ENCODE measurements at regions not wholly inside any gene's neighbourhood (a gene's known extent, or its start where the extent isn't known, plus 50 kb on each side); places are given as distances from the start of the nearest gene placed in this dataset.

DNA sequence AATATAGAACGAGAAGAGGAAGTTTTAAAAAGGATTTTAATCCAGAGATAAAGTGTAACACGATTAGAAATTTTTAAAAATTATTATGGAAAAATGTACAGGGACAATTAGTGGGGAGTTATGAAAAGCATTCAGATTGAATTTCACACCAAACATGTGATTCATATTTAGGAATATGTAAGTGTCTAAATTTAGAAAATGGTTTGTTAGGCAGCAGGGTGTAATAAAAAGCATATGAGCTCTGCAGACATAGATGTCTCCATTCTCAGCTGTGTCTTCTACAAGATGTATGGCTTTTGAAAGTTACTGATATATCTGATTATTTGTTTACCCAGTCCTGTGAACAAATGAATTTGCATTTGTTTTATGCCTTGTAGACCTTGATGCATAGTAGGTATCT lies 638.9 kb upstream of the AGA start:
- Histone ChIP-seq H3K9me3 (ENCODE audit: low read depth, low read length) (no peaks in the 10 kb centered on the region), H3K4me3 (no peak overlapping the region), H3K9ac (ENCODE audit: insufficient read length) (peak overlapping the region; percentile 28), H3K36me3 (ENCODE audit: insufficient read depth, low read length) (no peaks in the 10 kb centered on the region), H3K27ac (peak overlapping the region; percentile 70)
- no peak for DNase-seq (ENCODE audit: low read depth, low spot score)
- TF ChIP-seq POLR2AphosphoS5 (IDR thresholded peaks at IDR 0.05; ENCODE audit: borderline replicate concordance, low read depth, low read length) (no peak), FOXP2 (optimal IDR thresholded peaks at IDR 0.05; ENCODE audit: control extremely low read depth, extremely low read length, insufficient read depth) (no peak), EZH2 (IDR thresholded peaks at IDR 0.05) (no peak)

- no peak overlapping the region for H3K4me3 ChIP-seq
- TF ChIP-seq FOXP2 (optimal IDR thresholded peaks at IDR 0.05; ENCODE audit: control extremely low read depth, extremely low read length, insufficient read depth) (no peak), POLR2AphosphoS5 (IDR thresholded peaks at IDR 0.05; ENCODE audit: borderline replicate concordance, low read depth, low read length) (no peak), EZH2 (IDR thresholded peaks at IDR 0.05) (no peak)
- DNase-seq (ENCODE audit: low read depth, low spot score) = no peak
- H3K9ac ChIP-seq (ENCODE audit: insufficient read length) = no peak overlapping the region
- H3K9me3 ChIP-seq (ENCODE audit: low read depth, low read length) = no peaks in the 10 kb centered on the region
- H3K36me3 ChIP-seq (ENCODE audit: insufficient read depth, low read length) = no peaks in the 10 kb centered on the region
- no peak overlapping the region for H3K27ac ChIP-seq
Observed at GRCh38 chr4:178081896-178082295, 639.7 kb upstream of the AGA start.

DNA sequence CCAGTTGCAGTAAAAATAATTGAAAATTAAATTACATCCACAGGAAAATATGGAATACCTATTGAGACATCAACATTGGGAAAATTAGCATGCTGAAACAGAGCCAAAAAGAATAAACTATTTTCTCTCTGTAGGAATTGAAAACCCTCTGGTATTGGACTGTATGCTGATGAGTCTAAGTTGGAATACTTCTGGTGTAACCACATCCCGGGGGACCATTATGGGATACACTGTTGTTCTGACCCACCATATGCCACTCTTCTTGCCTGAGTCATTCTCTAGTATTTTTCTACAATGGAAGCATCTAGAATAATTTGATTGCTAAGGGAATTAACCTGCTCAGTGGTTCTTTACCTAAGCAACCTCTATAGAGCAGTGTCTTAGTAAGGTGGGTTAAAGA lies 640.7 kb upstream of the AGA start:
- Histone ChIP-seq H3K9ac (ENCODE audit: insufficient read length) (no peak overlapping the region), H3K9me3 (ENCODE audit: low read depth, low read length) (no peaks in the 10 kb centered on the region), H3K4me3 (no peak overlapping the region), H3K27ac (no peak overlapping the region), H3K36me3 (ENCODE audit: insufficient read depth, low read length) (no peaks in the 10 kb centered on the region)
- TF ChIP-seq FOXP2 (optimal IDR thresholded peaks at IDR 0.05; ENCODE audit: control extremely low read depth, extremely low read length, insufficient read depth) (no peak), POLR2AphosphoS5 (IDR thresholded peaks at IDR 0.05; ENCODE audit: borderline replicate concordance, low read depth, low read length) (no peak), EZH2 (IDR thresholded peaks at IDR 0.05) (no peak)
- no peak for DNase-seq (ENCODE audit: low read depth, low spot score)

DNA sequence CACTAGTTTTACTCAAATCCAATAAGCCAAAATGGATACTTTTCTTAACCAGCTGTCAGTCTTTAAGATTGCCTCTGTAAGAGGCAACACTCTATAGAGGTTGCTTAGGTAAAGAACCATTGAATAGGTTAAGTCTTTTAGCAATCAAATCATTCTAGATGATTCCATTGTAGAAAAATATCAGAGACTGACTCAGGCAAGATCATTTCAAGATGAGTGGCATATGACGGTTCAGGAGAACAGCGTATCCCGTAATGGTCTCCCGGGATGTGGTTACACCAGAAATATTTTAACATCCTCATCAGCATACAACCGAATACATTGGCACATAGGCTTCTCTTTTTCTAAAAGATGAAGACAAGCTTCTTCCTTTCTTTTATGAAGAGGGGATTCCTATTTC lies 641.7 kb upstream of the AGA start:
- TF ChIP-seq EZH2 (IDR thresholded peaks at IDR 0.05) (no peak), FOXP2 (optimal IDR thresholded peaks at IDR 0.05; ENCODE audit: control extremely low read depth, extremely low read length, insufficient read depth) (no peak), POLR2AphosphoS5 (IDR thresholded peaks at IDR 0.05; ENCODE audit: borderline replicate concordance, low read depth, low read length) (no peak)
- H3K27ac ChIP-seq = no peak overlapping the region
- H3K4me3 ChIP-seq = no peak overlapping the region
- H3K36me3 ChIP-seq (ENCODE audit: insufficient read depth, low read length) = no peaks in the 10 kb centered on the region
- no peak for DNase-seq (ENCODE audit: low read depth, low spot score)
- no peaks in the 10 kb centered on the region for H3K9me3 ChIP-seq (ENCODE audit: low read depth, low read length)
- H3K9ac ChIP-seq (ENCODE audit: insufficient read length) = no peak overlapping the region

DNA sequence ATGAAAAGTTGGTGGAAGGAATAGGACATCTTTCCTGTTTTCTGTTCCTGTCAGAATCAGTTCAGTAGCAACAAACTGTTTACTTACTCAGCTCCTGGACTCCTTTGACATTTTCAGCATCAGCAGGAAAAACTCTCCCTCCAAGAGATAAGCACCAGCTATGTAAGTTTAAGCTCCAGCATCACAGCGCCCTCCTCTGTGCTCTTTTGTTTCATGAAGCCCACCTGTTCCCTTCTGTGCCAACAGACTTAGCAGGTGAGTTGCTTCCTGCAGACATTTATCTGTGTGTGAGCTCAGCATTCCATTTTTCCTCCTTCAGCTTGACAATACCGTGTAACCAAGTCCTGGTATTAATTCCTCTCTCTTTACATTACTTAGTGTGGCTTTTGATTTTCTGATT lies 644.1 kb upstream of the AGA start:
- Histone ChIP-seq H3K9me3 (ENCODE audit: low read depth, low read length) (no peaks in the 10 kb centered on the region), H3K9ac (ENCODE audit: insufficient read length) (no peak overlapping the region), H3K27ac (no peak overlapping the region), H3K36me3 (ENCODE audit: insufficient read depth, low read length) (no peaks in the 10 kb centered on the region), H3K4me3 (no peak overlapping the region)
- TF ChIP-seq EZH2 (IDR thresholded peaks at IDR 0.05) (no peak), POLR2AphosphoS5 (IDR thresholded peaks at IDR 0.05; ENCODE audit: borderline replicate concordance, low read depth, low read length) (no peak), FOXP2 (optimal IDR thresholded peaks at IDR 0.05; ENCODE audit: control extremely low read depth, extremely low read length, insufficient read depth) (no peak)
- DNase-seq (ENCODE audit: low read depth, low spot score) = no peak

DNA sequence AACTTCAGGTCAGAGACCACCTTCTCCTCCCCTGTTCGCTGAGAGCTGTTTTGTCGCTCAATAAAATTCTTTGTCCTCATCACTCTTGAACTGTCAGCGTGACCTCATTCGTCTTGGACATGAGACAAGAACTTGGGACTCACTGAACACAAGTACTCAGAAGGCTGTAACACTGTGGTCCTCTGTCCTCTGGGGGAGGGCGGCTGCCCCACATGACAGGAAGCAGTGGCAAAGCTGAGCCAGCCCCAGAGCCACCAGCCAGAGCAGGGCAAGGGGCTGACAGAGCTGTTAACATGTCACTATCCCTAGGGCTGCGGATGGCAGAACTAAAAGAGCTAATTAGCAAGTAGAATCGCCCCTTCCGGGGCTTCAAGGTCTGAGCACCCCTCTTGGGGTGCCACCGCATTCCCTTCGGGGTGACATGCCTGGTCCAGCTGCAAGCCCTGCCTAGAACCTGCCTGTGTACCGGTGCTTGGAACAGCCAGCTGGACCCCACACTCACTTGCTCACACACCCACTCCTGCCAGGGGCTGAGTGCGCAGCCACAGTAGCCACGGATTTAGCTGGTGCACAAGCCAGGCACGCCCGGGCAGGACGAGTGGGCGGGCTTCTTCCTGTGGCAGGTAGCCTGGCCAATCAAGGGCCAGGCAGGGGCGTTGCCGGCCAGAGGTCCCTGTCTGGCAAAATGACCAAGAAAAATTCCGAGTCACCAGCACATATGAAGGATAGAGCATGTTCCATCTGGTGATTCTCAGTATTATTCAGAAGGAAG lies 648.6 kb upstream of the AGA start:
- no peak overlapping the region for H3K4me3 ChIP-seq
- TF ChIP-seq EZH2 (IDR thresholded peaks at IDR 0.05) = no peak
- TF ChIP-seq POLR2AphosphoS5 (IDR thresholded peaks at IDR 0.05; ENCODE audit: borderline replicate concordance, low read depth, low read length) = no peak
- no peak for TF ChIP-seq FOXP2 (optimal IDR thresholded peaks at IDR 0.05; ENCODE audit: control extremely low read depth, extremely low read length, insufficient read depth)
- H3K36me3 ChIP-seq (ENCODE audit: insufficient read depth, low read length) = no peaks in the 10 kb centered on the region
- no peak overlapping the region for H3K27ac ChIP-seq
- H3K9ac ChIP-seq (ENCODE audit: insufficient read length) = no peak overlapping the region
- no peaks in the 10 kb centered on the region for H3K9me3 ChIP-seq (ENCODE audit: low read depth, low read length)
- DNase-seq (ENCODE audit: low read depth, low spot score) = no peak

- TF ChIP-seq EZH2 (IDR thresholded peaks at IDR 0.05) (no peak), FOXP2 (optimal IDR thresholded peaks at IDR 0.05; ENCODE audit: control extremely low read depth, extremely low read length, insufficient read depth) (no peak), POLR2AphosphoS5 (IDR thresholded peaks at IDR 0.05; ENCODE audit: borderline replicate concordance, low read depth, low read length) (no peak)
- no peak overlapping the region for H3K27ac ChIP-seq
- H3K9me3 ChIP-seq (ENCODE audit: low read depth, low read length) = no peaks in the 10 kb centered on the region
- DNase-seq (ENCODE audit: low read depth, low spot score) = no peak
- H3K36me3 ChIP-seq (ENCODE audit: insufficient read depth, low read length) = no peaks in the 10 kb centered on the region
- H3K9ac ChIP-seq (ENCODE audit: insufficient read length) = no peak overlapping the region
- H3K4me3 ChIP-seq = no peak overlapping the region
Observed at GRCh38 chr4:178102139-178102538, 659.9 kb upstream of the AGA start.

DNA sequence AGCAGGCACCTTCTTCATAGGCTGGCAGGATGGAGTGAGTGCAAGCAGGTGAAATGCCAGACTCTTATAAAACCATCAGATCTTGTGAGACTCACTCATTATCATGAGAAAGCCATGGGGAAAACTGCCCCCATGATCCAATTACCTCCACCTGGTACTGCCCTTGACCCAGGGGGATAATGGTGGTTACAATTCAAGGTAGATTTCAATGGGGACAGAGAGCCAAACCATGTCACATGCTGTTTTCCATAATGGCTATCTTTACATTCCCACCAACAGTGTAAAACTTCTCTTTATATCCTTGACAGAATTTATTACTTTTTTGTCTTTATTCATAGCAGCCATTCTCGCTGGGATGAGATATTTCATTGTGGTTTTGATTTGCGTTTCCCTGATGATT lies 663.0 kb upstream of the AGA start:
- Histone ChIP-seq H3K36me3 (ENCODE audit: insufficient read depth, low read length) (no peaks in the 10 kb centered on the region), H3K4me3 (no peak overlapping the region)

More for the DNA sequence above, 663.0 kb upstream of the AGA start:
- TF ChIP-seq FOXP2 (optimal IDR thresholded peaks at IDR 0.05; ENCODE audit: control extremely low read depth, extremely low read length, insufficient read depth) (no peak), EZH2 (IDR thresholded peaks at IDR 0.05) (no peak), POLR2AphosphoS5 (IDR thresholded peaks at IDR 0.05; ENCODE audit: borderline replicate concordance, low read depth, low read length) (no peak)
- no peak overlapping the region for H3K27ac ChIP-seq
- H3K9ac ChIP-seq (ENCODE audit: insufficient read length) = no peak overlapping the region
- no peaks in the 10 kb centered on the region for H3K9me3 ChIP-seq (ENCODE audit: low read depth, low read length)
- DNase-seq (ENCODE audit: low read depth, low spot score) = no peak
